ENCODE measurements at regions not wholly inside any gene's neighbourhood (a gene's known extent, or its start where the extent isn't known, plus 50 kb on each side); places are given as distances from the start of the nearest gene placed in this dataset.

GRCh38 chr20:2245637-2246036, 50.2 kb upstream of the TGM3 start:
- no peak for TF ChIP-seq EZH2 (IDR thresholded peaks at IDR 0.05; ENCODE audit: low read length, unreplicated experiment)
- H3F3A ChIP-seq (ENCODE audit: low read length, unreplicated experiment) = no peaks in the 10 kb centered on the region
- no peak overlapping the region for H3K27ac ChIP-seq (ENCODE audit: low read length)
- no peak for ATAC-seq
- ChIA-PET CTCF (no interaction called here), POLR2A (ENCODE audit: unreplicated experiment) (no interaction called here)
- H3K4me1 ChIP-seq (ENCODE audit: insufficient read depth, low read length) = no peaks in the 10 kb centered on the region
- H3K9me2 ChIP-seq (replicated peaks; ENCODE audit: low read length) = no peaks in the 10 kb centered on the region
- H3K79me2 ChIP-seq (ENCODE audit: low read length) = no peaks in the 10 kb centered on the region
- H3K4me3 ChIP-seq (ENCODE audit: low read length) = no peak overlapping the region
- no peak overlapping the region for H3K4me2 ChIP-seq (ENCODE audit: low read length)
- intact Hi-C loops (cut with micrococcal nuclease) = no loop called here
- peaks cover 71% of the 10 kb centered on the region for H3K27me3 ChIP-seq (ENCODE audit: low read length)
- DNase-seq = no peak
- no peak overlapping the region for H3K9ac ChIP-seq (ENCODE audit: low read length)
- no peak overlapping the region for H2AFZ ChIP-seq (ENCODE audit: low read length)
- no peaks in the 10 kb centered on the region for H4K20me1 ChIP-seq (ENCODE audit: low read length)
- H3K36me3 ChIP-seq (ENCODE audit: low read depth, low read length) = no peaks in the 10 kb centered on the region
- BruUV-seq (replicated peaks) = no TSS peak
- H3K9me3 ChIP-seq (ENCODE audit: low read length) = no peaks in the 10 kb centered on the region
